H9 (cell line): ENCODE measurements at regions not wholly inside any gene's neighbourhood (a gene's known extent, or its start where the extent isn't known, plus 50 kb on each side); places are given as distances from the start of the nearest gene placed in this dataset.
A peak's percentile ranks its signal among the peaks of the same experiment; 100 is the strongest.

Experiments
- DNase-seq: peaks from one replicate; pipeline ENCODE4 v3.0.0-alpha.2; 2017
- H2AFZ ChIP-seq: one replicate; pipeline ENCODE4 v1.6.1; 2013; ENCODE audit warnings: mild to moderate bottlenecking, low read length, control low read depth, moderate library complexity
- H2AK5ac ChIP-seq: 2 replicates; pipeline ENCODE4 v1.6.1; 2013; ENCODE audit warnings: low read length, control low read depth, mixed read lengths; ENCODE audit not compliant: insufficient read length
- H2BK120ac ChIP-seq: one replicate; pipeline ENCODE4 v1.6.1; 2013; ENCODE audit warnings: low read depth, mild to moderate bottlenecking, low read length, control low read depth, inconsistent platforms; ENCODE audit not compliant: poor library complexity, severe bottlenecking
- H2BK12ac ChIP-seq: 2 replicates; pipeline ENCODE4 v1.6.1; 2013; ENCODE audit warnings: low read length, control low read depth, mixed read lengths, low read depth; ENCODE audit not compliant: insufficient read length
- H2BK15ac ChIP-seq: 2 replicates; pipeline ENCODE4 v1.6.1; 2013; ENCODE audit warnings: low read depth, low read length, control low read depth
- H2BK20ac ChIP-seq: one replicate; pipeline ENCODE4 v1.6.1; 2013; ENCODE audit warnings: low read depth, mild to moderate bottlenecking, low read length, control low read depth, inconsistent platforms; ENCODE audit not compliant: poor library complexity, severe bottlenecking
- H2BK5ac ChIP-seq: 2 replicates; pipeline ENCODE4 v1.6.1; 2013; ENCODE audit warnings: low read length, control low read depth, mixed read lengths; ENCODE audit not compliant: insufficient read length
- H3K14ac ChIP-seq: 2 replicates; pipeline ENCODE4 v1.6.1; 2013; ENCODE audit warnings: low read length, control low read depth; ENCODE audit not compliant: insufficient read depth
- H3K18ac ChIP-seq: 2 replicates; pipeline ENCODE4 v1.6.1; 2013; ENCODE audit warnings: low read depth, mild to moderate bottlenecking, mixed read lengths, low read length, control low read depth; ENCODE audit not compliant: insufficient read length
- H3K23ac ChIP-seq: 2 replicates; pipeline ENCODE4 v1.6.1; 2013; ENCODE audit warnings: low read length, control low read depth, mixed read lengths, low read depth; ENCODE audit not compliant: insufficient read length
- H3K23me2 ChIP-seq: 2 replicates; pipeline ENCODE4 v1.6.1; 2013; ENCODE audit warnings: low read depth, mild to moderate bottlenecking, mixed read lengths, low read length, control low read depth; ENCODE audit not compliant: insufficient read length, poor library complexity, severe bottlenecking
- H3K27ac ChIP-seq: 2 replicates; pipeline ENCODE4 v1.5.1; 2013; ENCODE audit warnings: low read length, control low read depth, mixed read lengths, low read depth; ENCODE audit not compliant: insufficient read length
- H3K27me3 ChIP-seq: 2 replicates; pipeline ENCODE4 v1.6.1; 2013; ENCODE audit warnings: low read length, control low read depth, inconsistent platforms; ENCODE audit not compliant: insufficient read depth
- H3K4ac ChIP-seq: 2 replicates; pipeline ENCODE4 v1.6.1; 2013; ENCODE audit warnings: low read depth, mild to moderate bottlenecking, control low read depth, inconsistent platforms, low read length, moderate library complexity
- H3K4me1 ChIP-seq: 2 replicates; pipeline ENCODE4 v1.6.1; 2013; ENCODE audit warnings: low read length, control low read depth, inconsistent platforms; ENCODE audit not compliant: insufficient read depth
- H3K4me2 ChIP-seq: 2 replicates; pipeline ENCODE4 v1.6.1; 2013; ENCODE audit warnings: low read length, control low read depth, mixed read lengths; ENCODE audit not compliant: insufficient read length, insufficient read depth
- H3K56ac ChIP-seq: 2 replicates; pipeline ENCODE4 v1.6.1; 2013; ENCODE audit warnings: low read depth, mild to moderate bottlenecking, mixed read lengths, low read length, control low read depth; ENCODE audit not compliant: insufficient read length
- H3K79me1 ChIP-seq: 2 replicates; pipeline ENCODE4 v1.6.1; 2013; ENCODE audit warnings: low read depth, mild to moderate bottlenecking, moderate library complexity, low read length, control low read depth, inconsistent platforms; ENCODE audit not compliant: insufficient read depth, poor library complexity, severe bottlenecking
- H3K79me2 ChIP-seq: 2 replicates; pipeline ENCODE4 v1.6.1; 2013; ENCODE audit warnings: low read length, control low read depth, inconsistent platforms; ENCODE audit not compliant: insufficient read depth
- H3K9ac ChIP-seq: 2 replicates; pipeline ENCODE4 v1.6.1; 2013; ENCODE audit warnings: low read length, control low read depth, mixed read lengths; ENCODE audit not compliant: insufficient read length; ENCODE audit errors: extremely low read depth
- H3K9me3 ChIP-seq: one replicate; pipeline ENCODE4 v1.6.1; 2013; ENCODE audit warnings: low read depth, low read length, inconsistent platforms; ENCODE audit not compliant: control insufficient read depth
- H3T11ph ChIP-seq: one replicate; pipeline ENCODE4 v1.6.1; 2013; ENCODE audit warnings: mild to moderate bottlenecking, low read length, control low read depth, inconsistent platforms
- H4K20me1 ChIP-seq: one replicate; pipeline ENCODE4 v1.6.1; 2013; ENCODE audit not compliant: control insufficient read depth, insufficient read length, insufficient read depth
- H4K5ac ChIP-seq: 2 replicates; pipeline ENCODE4 v1.6.1; 2013; ENCODE audit warnings: low read depth, mild to moderate bottlenecking, mixed read lengths, low read length, control low read depth; ENCODE audit not compliant: insufficient read length
- H4K8ac ChIP-seq: replicated peaks from 2 replicates; pipeline ENCODE4 v1.6.1; 2013; ENCODE audit warnings: low read length, control low read depth, mixed read lengths, low read depth; ENCODE audit not compliant: insufficient read length
- H4K91ac ChIP-seq: 2 replicates; pipeline ENCODE4 v1.6.1; 2013; ENCODE audit warnings: low read depth, mild to moderate bottlenecking, moderate library complexity, mixed read lengths, low read length, control low read depth; ENCODE audit not compliant: insufficient read length
- H3K27ac Mint-ChIP-seq, 3 experiments: 2 replicates in 2 of 3; 3 replicates in 1 of 3; pipeline ENCODE4 v1.8.0; 2020 to 2021; ENCODE audit warnings: mixed read lengths in 3 of 3, mild to moderate bottlenecking in 1 of 3, moderate library complexity in 1 of 3
- H3K27me3 Mint-ChIP-seq: 2 replicates; pipeline ENCODE4 v1.8.0; 2021; ENCODE audit warnings: low read depth, mild to moderate bottlenecking, moderate library complexity, mixed read lengths
- H3K36me3 Mint-ChIP-seq, 3 experiments: 2 replicates in 2 of 3; 3 replicates in 1 of 3; pipeline ENCODE4 v1.8.0; 2020 to 2021; ENCODE audit warnings: low read depth in 3 of 3, mixed read lengths in 3 of 3; ENCODE audit not compliant: insufficient read depth in 1 of 3
- H3K4me1 Mint-ChIP-seq, 2 experiments: 2 replicates each; pipeline ENCODE4 v1.8.0; 2020; ENCODE audit warnings: mixed read lengths in 2 of 2
- H3K4me3 Mint-ChIP-seq, 2 experiments: 2 replicates in 1 of 2; 3 replicates in 1 of 2; pipeline ENCODE4 v1.8.0; 2020 to 2021; ENCODE audit warnings: mild to moderate bottlenecking in 2 of 2, mixed read lengths in 2 of 2, moderate library complexity in 1 of 2
- H3K9me3 Mint-ChIP-seq, 2 experiments: 2 replicates in 1 of 2; 3 replicates in 1 of 2; pipeline ENCODE4 v1.8.0; 2020; ENCODE audit warnings: mild to moderate bottlenecking in 2 of 2, mixed read lengths in 2 of 2, moderate library complexity in 1 of 2
- CTCF ChIP-seq: fragments of 200-600 bp; sonication (generic); conservative IDR thresholded peaks from 3 replicates; pipeline ENCODE4 v1.8.0; 2021; ENCODE audit warnings: antibody characterized with exemption, mild to moderate bottlenecking
- WGBS: extraction: QIAGEN DNeasy Blood & Tissue Kit; methylation state at CpG from one replicate; pipeline ENCODE4 v1.1.7; 2013; ENCODE audit warnings: missing lambda C conversion rate, low lambda C conversion rate, mixed read lengths; ENCODE audit not compliant: insufficient read length; ENCODE audit errors: extremely low coverage; 5-methylcytosine and 5-hydroxymethylcytosine counted together

- Histone ChIP-seq H4K8ac (no peak overlapping the region), H3T11ph (no peak overlapping the region), H2BK5ac (no peak overlapping the region), H2BK12ac (no peak overlapping the region), H2AFZ (no peak overlapping the region), H3K23me2 (no peaks in the 10 kb centered on the region), H3K79me2 (no peaks in the 10 kb centered on the region), H2BK120ac (no peak overlapping the region), H3K56ac (no peak overlapping the region), H3K4ac (no peak overlapping the region), H2BK15ac (no peak overlapping the region), H3K4me2 (no peak overlapping the region), H3K4me1 (peaks cover 4% of the 10 kb centered on the region; the same call in 1 of the 2 replicates), H3K14ac (no peak overlapping the region), H3K9me3 (no peaks in the 10 kb centered on the region), H3K9ac (no peak overlapping the region), H3K27me3 (peaks cover 4% of the 10 kb centered on the region; the same call in 1 of the 2 replicates), H4K20me1 (no peaks in the 10 kb centered on the region), H4K5ac (no peak overlapping the region), H2AK5ac (no peak overlapping the region), H3K27ac (no peak overlapping the region), H4K91ac (no peak overlapping the region), H2BK20ac (peak overlapping the region; percentile 64), H3K79me1 (no peaks in the 10 kb centered on the region), H3K18ac (no peak overlapping the region), H3K23ac (no peak overlapping the region)
- H3K4me1 Mint-ChIP-seq: peaks cover 44 to 53% of the 10 kb centered on the region in 2 experiments
- H3K4me3 Mint-ChIP-seq: no peak overlapping the region
- DNase-seq: no peak
- H3K27ac Mint-ChIP-seq: peak overlapping the region; percentile 91 to 97 (median 96); a peak in 5 of 7 replicates
- no peaks in the 10 kb centered on the region; a peak in 2 of 5 replicates for H3K9me3 Mint-ChIP-seq
- no peak for TF ChIP-seq CTCF
- no CpG with 5 or more reads among the region's 11 CpGs for WGBS
- peaks cover 12% of the 10 kb centered on the region for H3K27me3 Mint-ChIP-seq
- peaks cover 0 to 5% (median 4%) of the 10 kb centered on the region in 3 experiments; a peak in 4 of 7 replicates for H3K36me3 Mint-ChIP-seq
Measured at GRCh38 chr10:128576943-128577670, 450.9 kb upstream of the MKI67 start.
